IMR-90 (cell line): ENCODE measurements at regions not wholly inside any gene's neighbourhood (a gene's known extent, or its start where the extent isn't known, plus 50 kb on each side); places are given as distances from the start of the nearest gene placed in this dataset.

ENCODE experiments used
- ATAC-seq: fragments of 200-7000 bp; cut with Tn5 transposase; 2 replicates; pipeline ENCODE4 v1.9.1; 2020; ENCODE audit warnings: low read depth, mild to moderate bottlenecking, moderate library complexity
- BruUV-seq: library from RNA; stranded (reverse); fragments of 400-500 nt; replicated peaks from 2 replicates; lab custom pipeline; 2021; lab: Mats Ljungman, UMichigan
- CTCF ChIA-PET: fragments of 300-600 bp; formaldehyde crosslinking; extraction: SDS; loops from one replicate; lab custom pipeline; 2021; ENCODE audit warnings: antibody characterized with exemption; lab: Yijun Ruan, JAX
- POLR2A ChIA-PET: fragments of 300-600 bp; sonication (Branson Sonifier 250); formaldehyde crosslinking; loops from one replicate; lab custom pipeline; 2022; ENCODE audit warnings: antibody characterized with exemption; ENCODE audit not compliant: unreplicated experiment; lab: Charles Lee
- DNase-seq: peaks from one replicate; pipeline ENCODE4 v3.0.0; 2013
- H2AFZ ChIP-seq: replicated peaks from 2 replicates; pipeline ENCODE3; 2013; ENCODE audit warnings: low read length, mild to moderate bottlenecking; ENCODE audit not compliant: poor library complexity
- H2AK5ac ChIP-seq: 2 replicates; pipeline ENCODE4 v1.6.1; 2013; ENCODE audit warnings: low read depth, low read length, inconsistent platforms
- H2AK9ac ChIP-seq: replicated peaks from 2 replicates; pipeline ENCODE3; 2013; ENCODE audit warnings: mild to moderate bottlenecking, low read depth, low read length, moderate library complexity; ENCODE audit not compliant: poor library complexity
- H2BK120ac ChIP-seq: 2 replicates; pipeline ENCODE4 v1.6.1; 2013; ENCODE audit warnings: low read depth, low read length, inconsistent platforms
- H2BK15ac ChIP-seq: 3 replicates; pipeline ENCODE4 v1.6.1; 2013; ENCODE audit warnings: low read depth, low read length, inconsistent platforms
- H2BK20ac ChIP-seq: 2 replicates; pipeline ENCODE4 v1.6.1; 2013; ENCODE audit warnings: low read depth, mild to moderate bottlenecking, inconsistent platforms, low read length, moderate library complexity
- H2BK5ac ChIP-seq: 2 replicates; pipeline ENCODE4 v1.6.1; 2013; ENCODE audit warnings: mild to moderate bottlenecking, low read depth, low read length, inconsistent platforms; ENCODE audit not compliant: poor library complexity, severe bottlenecking
- H3K14ac ChIP-seq: replicated peaks from 2 replicates; pipeline ENCODE4 v1.6.1; 2013; ENCODE audit warnings: low read depth, low read length, inconsistent platforms
- H3K18ac ChIP-seq: 2 replicates; pipeline ENCODE4 v1.6.1; 2013; ENCODE audit warnings: low read depth, low read length, control low read depth
- H3K23ac ChIP-seq: 2 replicates; pipeline ENCODE4 v1.6.1; 2013; ENCODE audit warnings: low read depth, low read length, inconsistent platforms
- H3K27ac ChIP-seq: 2 replicates; pipeline ENCODE4 v1.5.1; 2013; ENCODE audit warnings: mild to moderate bottlenecking, control low read depth, low read length; ENCODE audit not compliant: insufficient read depth
- H3K27me3 ChIP-seq: 2 replicates; pipeline ENCODE4 v1.6.1; 2013; ENCODE audit warnings: low read length; ENCODE audit not compliant: control insufficient read depth, insufficient read depth
- H3K36me3 ChIP-seq: 2 replicates; pipeline ENCODE4 v1.6.1; 2013; ENCODE audit warnings: low read length, mixed read lengths; ENCODE audit not compliant: control insufficient read depth, insufficient read depth
- H3K4ac ChIP-seq: 2 replicates; pipeline ENCODE4 v1.6.1; 2013; ENCODE audit warnings: low read depth, low read length, inconsistent platforms
- H3K4me1 ChIP-seq: 2 replicates; pipeline ENCODE4 v1.6.1; 2013; ENCODE audit warnings: low read length, mixed read lengths; ENCODE audit not compliant: control insufficient read depth, insufficient read depth
- H3K4me2 ChIP-seq: 2 replicates; pipeline ENCODE4 v1.6.1; 2013; ENCODE audit warnings: low read depth, mild to moderate bottlenecking, control low read depth, low read length, moderate library complexity
- H3K4me3 ChIP-seq: 2 replicates; pipeline ENCODE4 v1.5.1; 2013; ENCODE audit warnings: low read depth, mild to moderate bottlenecking, control low read depth, low read length, moderate library complexity; ENCODE audit not compliant: insufficient read depth
- H3K56ac ChIP-seq: 2 replicates; pipeline ENCODE4 v1.6.1; 2013; ENCODE audit warnings: low read length, inconsistent platforms; ENCODE audit not compliant: insufficient read depth; ENCODE audit errors: extremely low read depth
- H3K79me1 ChIP-seq, 2 experiments: 2 replicates each; pipeline ENCODE4 v1.6.1; 2013; ENCODE audit warnings: low read length in 2 of 2, inconsistent platforms in 1 of 2, low read depth in 1 of 2
- H3K9ac ChIP-seq: 2 replicates; pipeline ENCODE4 v1.6.1; 2013; ENCODE audit warnings: low read depth, low read length, control low read depth
- H3K9me1 ChIP-seq: 2 replicates; pipeline ENCODE4 v1.6.1; 2013; ENCODE audit warnings: low read length, inconsistent platforms; ENCODE audit not compliant: insufficient read depth
- H3K9me3 ChIP-seq: 2 replicates; pipeline ENCODE4 v1.6.1; 2013; ENCODE audit warnings: low read length; ENCODE audit not compliant: control insufficient read depth, insufficient read depth
- H4K20me1 ChIP-seq: 2 replicates; pipeline ENCODE4 v1.6.1; 2013; ENCODE audit warnings: low read length, inconsistent platforms; ENCODE audit not compliant: insufficient read depth
- H4K5ac ChIP-seq: 2 replicates; pipeline ENCODE4 v1.6.1; 2013; ENCODE audit warnings: mild to moderate bottlenecking, low read depth, low read length, control low read depth
- H4K8ac ChIP-seq, 2 experiments: 2 replicates each; pipeline ENCODE4 v1.6.1; 2013; ENCODE audit warnings: low read depth in 2 of 2, low read length in 2 of 2, control low read depth in 1 of 2, inconsistent platforms in 1 of 2
- H4K91ac ChIP-seq: 2 replicates; pipeline ENCODE4 v1.6.1; 2013; ENCODE audit warnings: low read depth, low read length, inconsistent platforms; ENCODE audit not compliant: insufficient read depth
- BHLHE40 ChIP-seq: fragments of 150-350 bp; IDR thresholded peaks from 2 replicates; pipeline ENCODE4 v1.6.1; 2016; ENCODE audit warnings: mild to moderate bottlenecking, low read depth, low read length
- CEBPB ChIP-seq: IDR thresholded peaks from 2 replicates; pipeline ENCODE4 v1.6.1; 2012; ENCODE audit warnings: low read depth, low read length, improper control_type of control experiment
- CHD1 ChIP-seq: IDR thresholded peaks from 2 replicates; pipeline ENCODE4 v1.6.1; 2012; ENCODE audit warnings: low read depth, low read length, improper control_type of control experiment
- CTCF ChIP-seq: conservative IDR thresholded peaks from 2 replicates; pipeline ENCODE4 v1.5.1; 2012; ENCODE audit warnings: mild to moderate bottlenecking, low read depth, low read length, improper control_type of control experiment
- ELK1 ChIP-seq: fragments of 150-350 bp; IDR thresholded peaks from 2 replicates; pipeline ENCODE4 v1.6.1; 2016; ENCODE audit warnings: low read depth, mild to moderate bottlenecking, low read length, moderate library complexity, borderline replicate concordance
- FOS ChIP-seq: fragments of 150-350 bp; IDR thresholded peaks from 2 replicates; pipeline ENCODE4 v1.6.1; 2016; ENCODE audit warnings: low read depth, low read length
- MAFK ChIP-seq: IDR thresholded peaks from 2 replicates; pipeline ENCODE4 v1.6.1; 2012; ENCODE audit warnings: low read depth, low read length, improper control_type of control experiment
- MAZ ChIP-seq: IDR thresholded peaks from 2 replicates; pipeline ENCODE4 v1.6.1; 2012; ENCODE audit warnings: low read depth, mild to moderate bottlenecking, low read length, improper control_type of control experiment, moderate library complexity, borderline replicate concordance
- MXI1 ChIP-seq: IDR thresholded peaks from 2 replicates; pipeline ENCODE4 v1.6.1; 2012; ENCODE audit warnings: low read depth, mild to moderate bottlenecking, low read length, moderate library complexity, borderline replicate concordance
- NFE2L2 ChIP-seq: fragments of 150-350 bp; IDR thresholded peaks from 2 replicates; pipeline ENCODE4 v1.6.1; 2016; ENCODE audit warnings: low read depth, mild to moderate bottlenecking, low read length
- POLR2A ChIP-seq: IDR thresholded peaks from 2 replicates; pipeline ENCODE4 v1.6.1; 2012; ENCODE audit warnings: mild to moderate bottlenecking, low read depth, low read length
- RAD21 ChIP-seq: IDR thresholded peaks from 2 replicates; pipeline ENCODE4 v1.6.1; 2012; ENCODE audit warnings: low read length, improper control_type of control experiment
- RCOR1 ChIP-seq: IDR thresholded peaks from 2 replicates; pipeline ENCODE4 v1.6.1; 2012; ENCODE audit warnings: mild to moderate bottlenecking, low read length, improper control_type of control experiment; ENCODE audit not compliant: insufficient replicate concordance
- RFX5 ChIP-seq: IDR thresholded peaks from 2 replicates; pipeline ENCODE4 v1.8.0; 2012; ENCODE audit warnings: low read depth, mild to moderate bottlenecking, low read length, moderate library complexity
- SMC3 ChIP-seq: fragments of 150-350 bp; IDR thresholded peaks from 2 replicates; pipeline ENCODE4 v1.6.1; 2016; ENCODE audit warnings: low read depth, mild to moderate bottlenecking, antibody characterized with exemption, low read length, moderate library complexity
- USF2 ChIP-seq: fragments of 150-350 bp; IDR thresholded peaks from 2 replicates; pipeline ENCODE4 v1.6.1; 2017; ENCODE audit warnings: mild to moderate bottlenecking, antibody characterized with exemption, low read length, low read depth
- WGBS, 2 experiments: methylation state at CpG; one replicate each; pipeline versions ENCODE4 v1.1.5 to v1.1.7; 2013; ENCODE audit warnings: missing lambda C conversion rate in 2 of 2; ENCODE audit not compliant: insufficient read length in 1 of 2; ENCODE audit errors: extremely low coverage in 2 of 2; 5-methylcytosine and 5-hydroxymethylcytosine counted together
- dilution Hi-C: fragments of 300-500 bp; cut with HindIII; formaldehyde crosslinking; loops from one replicate; pipeline ENCODE4 v1.14.3; 2018; ENCODE audit warnings: low sequenced_read_pairs; ENCODE audit not compliant: unreplicated experiment
- in situ Hi-C: fragments of 300-500 bp; cut with MboI; formaldehyde crosslinking; loops from 3 replicates; pipeline ENCODE4 v1.14.3; 2019; ENCODE audit warnings: low sequenced_read_pairs, inconsistent platforms, mixed read lengths
- intact Hi-C: fragments of 100-400 bp; cut with micrococcal nuclease; formaldehyde crosslinking; loops from 2 replicates; pipeline ENCODE4 v1.10.0; 2022

- H2AK5ac ChIP-seq: no peak overlapping the region
- H3K9ac ChIP-seq: no peak overlapping the region
- ATAC-seq (no peak), DNase-seq (no peak)
- no peak overlapping the region for H2BK15ac ChIP-seq
- H3K4me3 ChIP-seq: no peak overlapping the region
- no peak overlapping the region for H2BK120ac ChIP-seq
- WGBS, 2 experiments: no CpG with 5 or more reads among the region's 1 CpG
- no peak overlapping the region for H4K91ac ChIP-seq
- no peak overlapping the region for H2AFZ ChIP-seq
- in situ Hi-C loops: no loop called here
- no peak overlapping the region for H2BK5ac ChIP-seq
- no peaks in the 10 kb centered on the region for H3K36me3 ChIP-seq
- H3K18ac ChIP-seq: no peak overlapping the region
- H3K27me3 ChIP-seq: 0 out of 2 replicates have a peak, but pooled peaks cover 3% of the 10 kb centered on the region
- H4K8ac ChIP-seq: no peak overlapping the region
- H2BK20ac ChIP-seq: no peak overlapping the region
- H3K4me2 ChIP-seq: no peak overlapping the region
- H3K9me1 ChIP-seq: no peaks in the 10 kb centered on the region
- no peak overlapping the region for H3K14ac ChIP-seq
- dilution Hi-C loops: no loop called here
- H3K4ac ChIP-seq: no peak overlapping the region
- intact Hi-C loops: no loop called here
- no TSS peak for BruUV-seq
- H3K4me1 ChIP-seq: no peaks in the 10 kb centered on the region
- TF ChIP-seq SMC3 (no peak), MAZ (no peak), FOS (no peak), CEBPB (no peak), NFE2L2 (no peak), USF2 (no peak), RCOR1 (no peak), MAFK (no peak), MXI1 (no peak), BHLHE40 (no peak), ELK1 (no peak), RFX5 (no peak), RAD21 (no peak), POLR2A (no peak), CTCF (no peak), CHD1 (no peak)
- POLR2A ChIA-PET: no interaction called here
- no peaks in the 10 kb centered on the region for H3K9me3 ChIP-seq
- H3K27ac ChIP-seq: no peak overlapping the region
- no peak overlapping the region for H3K56ac ChIP-seq
- no peak overlapping the region for H2AK9ac ChIP-seq
- H4K20me1 ChIP-seq: no peaks in the 10 kb centered on the region
- H3K23ac ChIP-seq: no peak overlapping the region
- H4K5ac ChIP-seq: no peak overlapping the region
- CTCF ChIA-PET: no interaction called here
- no peaks in the 10 kb centered on the region for H3K79me1 ChIP-seq
Measured at GRCh38 chr4:121449416-121449815, 68.6 kb upstream of the QRFPR start.
